Kidney (tissue), 13 donors: ENCODE measurements at regions not wholly inside any gene's neighbourhood (a gene's known extent, or its start where the extent isn't known, plus 50 kb on each side); places are given as distances from the start of the nearest gene placed in this dataset.

Experiments used
- DNase-seq, 5 donors: peaks; one replicate each; pipeline ENCODE4 v3.0.0-alpha.2; 2013 to 2020
- FAIRE-seq: peaks from 2 replicates; lab custom pipeline; 2012; peaks lifted over from hg19 to GRCh38; lab: Jason Lieb, UNC
- H3K27ac ChIP-seq, 2 donors: one replicate each; pipeline ENCODE4 v1.7.0; 2013; ENCODE audit warnings: low read depth in 2 of 2, low read length in 2 of 2, inconsistent platforms in 1 of 2
- H3K27me3 ChIP-seq: one replicate; pipeline ENCODE4 v1.7.1; 2013; ENCODE audit warnings: low read length, inconsistent platforms; ENCODE audit not compliant: control insufficient read depth, insufficient read depth
- H3K36me3 ChIP-seq, 3 donors: one replicate each; pipeline versions ENCODE4 v1.7.0 to v1.7.1; 2013; ENCODE audit warnings: low read length in 3 of 3, control low read depth in 1 of 3, inconsistent platforms in 1 of 3; ENCODE audit not compliant: insufficient read depth in 3 of 3, control insufficient read depth in 2 of 3
- H3K4me1 ChIP-seq, 3 donors: one replicate each; pipeline versions ENCODE4 v1.7.0 to v1.7.1; 2013; ENCODE audit warnings: low read length in 3 of 3, inconsistent platforms in 1 of 3, low read depth in 1 of 3; ENCODE audit not compliant: control insufficient read depth in 2 of 3, insufficient read depth in 2 of 3
- H3K4me3 ChIP-seq, 3 donors: one replicate each; pipeline versions ENCODE4 v1.7.0 to v1.8.1; 2013; ENCODE audit warnings: low read length in 3 of 3, control low read depth in 1 of 3, inconsistent platforms in 1 of 3
- H3K9ac ChIP-seq, 3 donors: one replicate each; pipeline versions ENCODE4 v1.7.0 to v1.7.1; 2013; ENCODE audit warnings: low read length in 3 of 3, control low read depth in 1 of 3, inconsistent platforms in 1 of 3
- H3K9me3 ChIP-seq, 3 donors: one replicate each; pipeline versions ENCODE4 v1.7.0 to v1.7.1; 2013; ENCODE audit warnings: low read length in 3 of 3, control low read depth in 1 of 3, inconsistent platforms in 1 of 3; ENCODE audit not compliant: control insufficient read depth in 2 of 3, insufficient read depth in 1 of 3
- intact Hi-C: fragments of 100-400 bp; cut with DNase I; formaldehyde crosslinking; loops from one replicate; pipeline ENCODE4 v1.11.1; 2022
- TF ChIP-seq, protein P1 (sequence below): IDR thresholded peaks from 3 replicates; pipeline ENCODE4 v1.5.1; 2012; ENCODE audit warnings: mild to moderate bottlenecking, moderate library complexity, borderline replicate concordance; ENCODE audit not compliant: insufficient read depth; ENCODE audit errors: extremely low read depth
- donor health status: control.
- donor health status: control.
- donor health status: control.
- donor health status: control.
- donor health status: control.
- donor health status: DM: yes; HTN: yes; CAD: no.
- donor health status: Normal renal cell carcinoma (clear cell type).

DNA sequence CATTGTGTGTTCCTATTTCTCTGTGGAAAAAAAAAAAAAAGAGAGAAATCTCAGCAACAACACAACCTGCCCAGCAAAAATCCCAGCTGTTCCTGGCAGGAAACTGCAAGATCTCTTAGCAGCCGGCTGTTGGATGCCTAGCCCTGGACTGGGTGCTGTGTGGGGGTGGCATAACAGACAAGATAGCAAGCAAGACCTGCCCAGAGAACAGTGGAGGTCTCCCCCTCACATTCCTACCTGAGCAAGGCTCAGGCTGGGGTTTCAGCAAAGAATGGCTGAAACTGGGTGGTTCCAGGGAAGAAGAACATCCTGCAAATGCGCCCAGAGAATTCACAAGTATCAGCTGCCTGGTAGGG, 248.8 kb upstream of the ZMIZ1 start:
- TF ChIP-seq, protein P1, sequence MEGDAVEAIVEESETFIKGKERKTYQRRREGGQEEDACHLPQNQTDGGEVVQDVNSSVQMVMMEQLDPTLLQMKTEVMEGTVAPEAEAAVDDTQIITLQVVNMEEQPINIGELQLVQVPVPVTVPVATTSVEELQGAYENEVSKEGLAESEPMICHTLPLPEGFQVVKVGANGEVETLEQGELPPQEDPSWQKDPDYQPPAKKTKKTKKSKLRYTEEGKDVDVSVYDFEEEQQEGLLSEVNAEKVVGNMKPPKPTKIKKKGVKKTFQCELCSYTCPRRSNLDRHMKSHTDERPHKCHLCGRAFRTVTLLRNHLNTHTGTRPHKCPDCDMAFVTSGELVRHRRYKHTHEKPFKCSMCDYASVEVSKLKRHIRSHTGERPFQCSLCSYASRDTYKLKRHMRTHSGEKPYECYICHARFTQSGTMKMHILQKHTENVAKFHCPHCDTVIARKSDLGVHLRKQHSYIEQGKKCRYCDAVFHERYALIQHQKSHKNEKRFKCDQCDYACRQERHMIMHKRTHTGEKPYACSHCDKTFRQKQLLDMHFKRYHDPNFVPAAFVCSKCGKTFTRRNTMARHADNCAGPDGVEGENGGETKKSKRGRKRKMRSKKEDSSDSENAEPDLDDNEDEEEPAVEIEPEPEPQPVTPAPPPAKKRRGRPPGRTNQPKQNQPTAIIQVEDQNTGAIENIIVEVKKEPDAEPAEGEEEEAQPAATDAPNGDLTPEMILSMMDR: no peak
- H3K4me1 ChIP-seq: peaks cover 0 to 3% (median 0%) of the 10 kb centered on the region in 3 donors
- FAIRE-seq (no peak), DNase-seq (peak in 2 of 5 donors; percentile 37 to 55)
- intact Hi-C loops: no loop called here
- no peak overlapping the region for H3K9ac ChIP-seq
- H3K36me3 ChIP-seq: no peaks in the 10 kb centered on the region
- H3K4me3 ChIP-seq: no peak overlapping the region
- H3K27me3 ChIP-seq: no peaks in the 10 kb centered on the region
- H3K9me3 ChIP-seq: peaks cover 0 to 11% (median 0%) of the 10 kb centered on the region in 3 donors
- no peak overlapping the region for H3K27ac ChIP-seq

DNA sequence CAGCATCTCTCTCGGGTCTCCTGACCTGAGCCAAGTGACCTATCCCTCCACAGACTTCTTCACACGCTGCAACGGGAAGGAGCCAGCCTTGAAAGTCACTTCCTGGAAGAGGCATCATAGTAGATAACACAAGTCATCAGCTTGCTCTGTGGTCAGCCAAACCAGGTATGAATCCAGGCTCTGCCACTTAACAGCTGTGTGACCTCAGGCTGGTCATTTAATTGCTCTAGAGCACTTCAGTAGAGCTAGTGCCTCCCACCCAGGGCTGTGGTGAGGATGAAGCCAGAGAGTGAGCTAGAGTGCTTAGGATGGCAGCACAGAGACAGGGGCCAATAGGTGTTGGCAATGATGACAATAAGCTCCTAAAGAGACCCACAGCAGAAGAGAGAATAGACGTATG, 247.7 kb upstream of the ZMIZ1 start:
- TF ChIP-seq, protein P1: no peak
- Histone ChIP-seq H3K27ac (no peak overlapping the region), H3K9me3 (peaks cover 0 to 11% (median 0%) of the 10 kb centered on the region in 3 donors), H3K4me1 (peaks cover 0 to 3% (median 0%) of the 10 kb centered on the region in 3 donors), H3K36me3 (no peaks in the 10 kb centered on the region), H3K27me3 (no peaks in the 10 kb centered on the region), H3K9ac (no peak overlapping the region), H3K4me3 (no peak overlapping the region)
- no peak for DNase-seq
- intact Hi-C loops: no loop called here
- no peak for FAIRE-seq

DNA sequence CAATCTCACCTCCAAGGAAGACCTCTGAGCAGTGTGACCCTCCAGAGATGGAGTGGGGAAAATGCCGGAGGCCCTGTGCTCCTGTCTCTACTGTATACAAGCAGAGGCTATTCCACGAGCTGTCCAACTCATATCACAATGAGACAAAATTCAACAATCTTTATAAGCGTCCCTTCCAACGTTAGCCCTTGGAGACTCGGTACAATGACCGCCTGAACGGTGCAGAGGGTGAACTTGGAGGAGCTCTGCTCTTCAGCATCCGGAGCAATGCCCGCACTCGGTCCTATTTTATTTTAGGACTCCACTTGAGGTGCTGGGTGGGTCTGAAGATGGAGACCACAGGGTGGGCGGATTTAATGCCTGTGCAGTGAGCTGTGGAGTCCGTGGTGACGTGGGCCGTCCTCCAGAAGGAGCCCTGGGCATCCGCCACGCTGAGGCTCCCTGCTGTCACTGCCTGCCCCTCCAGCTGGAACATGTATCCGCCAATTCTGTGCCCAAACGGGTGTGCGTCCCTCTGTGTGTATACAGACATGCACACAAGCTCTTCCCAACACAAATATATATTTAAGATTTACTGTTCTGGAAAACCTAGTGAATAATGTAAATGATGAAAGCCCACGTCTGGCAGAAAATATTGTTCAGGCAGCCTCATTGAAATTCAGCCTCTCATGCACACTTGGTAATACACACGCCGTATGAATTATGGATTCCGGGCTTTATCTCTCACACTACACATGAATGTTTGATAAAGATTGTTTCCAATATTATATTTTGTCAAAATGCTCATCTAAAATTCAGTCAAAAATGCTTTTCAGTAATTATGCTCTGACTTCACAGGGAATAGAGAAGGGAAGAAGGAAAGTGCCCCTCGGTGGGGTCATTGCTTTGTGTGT, 239.9 kb upstream of the ZMIZ1 start:
- intact Hi-C loops: no loop called here
- TF ChIP-seq, protein P1: no peak
- DNase-seq (peak in 1 of 5 donors; percentile 14), FAIRE-seq (no peak)
- no peaks in the 10 kb centered on the region for H3K27me3 ChIP-seq
- no peak overlapping the region for H3K9ac ChIP-seq
- no peak overlapping the region for H3K4me3 ChIP-seq
- no peak overlapping the region for H3K27ac ChIP-seq
- H3K36me3 ChIP-seq: no peaks in the 10 kb centered on the region
- no peaks in the 10 kb centered on the region for H3K4me1 ChIP-seq
- peaks cover 0 to 6% (median 0%) of the 10 kb centered on the region in 3 donors for H3K9me3 ChIP-seq
